Endothelial cell of umbilical vein (primary cell): ENCODE measurements at regions not wholly inside any gene's neighbourhood (a gene's known extent, or its start where the extent isn't known, plus 50 kb on each side); places are given as distances from the start of the nearest gene placed in this dataset.

ENCODE experiments used
- BruUV-seq: library from RNA; stranded (reverse); fragments of 400-500 nt; replicated peaks from 2 replicates; lab custom pipeline; 2021; lab: Mats Ljungman, UMichigan
- CTCF ChIA-PET: fragments of 300-600, 350-600 bp; sonication (Branson Sonifier 250); formaldehyde crosslinking; loops from one replicate; lab custom pipeline; 2021; ENCODE audit warnings: antibody characterized with exemption, inconsistent platforms; lab: Charles Lee
- POLR2A ChIA-PET: fragments of 300-600, 350-600 bp; sonication (Branson Sonifier 250); formaldehyde crosslinking; loops from one replicate; lab custom pipeline; 2021; ENCODE audit warnings: antibody characterized with exemption, inconsistent platforms; lab: Charles Lee
- DNase-seq: peaks from one replicate; pipeline ENCODE4 v3.0.0-alpha.2; 2011; ENCODE audit warnings: low read depth, low spot score
- FAIRE-seq: peaks from 2 replicates; lab custom pipeline; 2011; peaks lifted over from hg19 to GRCh38; lab: Jason Lieb, UNC
- H2AFZ ChIP-seq: 2 replicates; pipeline ENCODE4 v1.6.0; 2012; ENCODE audit warnings: low read depth, low read length, control low read depth, inconsistent platforms
- H3K27ac ChIP-seq: 2 replicates; pipeline ENCODE4 v1.5.1; 2011; ENCODE audit warnings: low read depth, mild to moderate bottlenecking, control low read depth, low read length, moderate library complexity; ENCODE audit not compliant: insufficient read depth
- H3K27me3 ChIP-seq, 2 experiments: 2 replicates each; pipeline versions ENCODE4 v1.6.0 to v1.6.1; 2011; ENCODE audit warnings: low read length in 2 of 2, mixed read lengths in 1 of 2; ENCODE audit not compliant: control insufficient read depth in 2 of 2, insufficient read depth in 2 of 2
- H3K36me3 ChIP-seq, 2 experiments: 2 replicates in 1 of 2; 3 replicates in 1 of 2; pipeline ENCODE4 v1.5.1; 2011; ENCODE audit warnings: low read length in 2 of 2, mild to moderate bottlenecking in 1 of 2, moderate library complexity in 1 of 2; ENCODE audit not compliant: control insufficient read depth in 2 of 2, insufficient read depth in 2 of 2; ENCODE audit errors: extremely low read depth in 1 of 2
- H3K4me1 ChIP-seq: 3 replicates; pipeline ENCODE4 v1.5.1; 2011; ENCODE audit warnings: mild to moderate bottlenecking, low read length; ENCODE audit not compliant: control insufficient read depth, insufficient read depth; ENCODE audit errors: extremely low read depth
- H3K4me2 ChIP-seq: 2 replicates; pipeline ENCODE4 v1.6.1; 2011; ENCODE audit warnings: low read length, control low read depth, mixed read lengths; ENCODE audit not compliant: insufficient read depth
- H3K4me3 ChIP-seq, 3 experiments: fragments of 200-600 bp in 1 of 3; sonication (generic), shearing (Covaris generic) in 1 of 3; replicated peaks in 1 of 3; 2 replicates each; pipeline ENCODE4 v1.5.1; 2011 to 2016; ENCODE audit warnings: control low read depth in 3 of 3, low read length in 3 of 3, mild to moderate bottlenecking in 2 of 3, inconsistent platforms in 1 of 3, low read depth in 1 of 3, moderate library complexity in 1 of 3; ENCODE audit not compliant: insufficient read depth in 1 of 3
- H3K79me2 ChIP-seq: 2 replicates; pipeline ENCODE4 v1.6.0; 2012; ENCODE audit warnings: low read length, inconsistent platforms; ENCODE audit not compliant: control insufficient read depth, insufficient read depth
- H3K9ac ChIP-seq: replicated peaks from 2 replicates; pipeline ENCODE3; 2011; ENCODE audit warnings: low read length, control low read depth; ENCODE audit not compliant: insufficient read depth; ENCODE audit errors: extremely low read depth
- H3K9me1 ChIP-seq: replicated peaks from 3 replicates; pipeline ENCODE4 v1.6.0; 2011; ENCODE audit warnings: mild to moderate bottlenecking, low read length; ENCODE audit not compliant: control insufficient read depth, insufficient read depth; ENCODE audit errors: extremely low read depth
- H3K9me3 ChIP-seq: replicated peaks from 2 replicates; pipeline ENCODE4 v1.5.1; 2012; ENCODE audit warnings: low read length, inconsistent platforms; ENCODE audit not compliant: control insufficient read depth, insufficient read depth
- H4K20me1 ChIP-seq: replicated peaks from 2 replicates; pipeline ENCODE3; 2011; ENCODE audit warnings: mild to moderate bottlenecking, low read length; ENCODE audit not compliant: control insufficient read depth, insufficient read depth; ENCODE audit errors: extremely low read depth
- EZH2 ChIP-seq: IDR thresholded peaks from 2 replicates; pipeline ENCODE4 v1.6.1; 2012; ENCODE audit warnings: borderline replicate concordance, low read depth, mild to moderate bottlenecking, moderate library complexity, low read length, inconsistent platforms; ENCODE audit not compliant: severe bottlenecking
- FOS ChIP-seq: IDR thresholded peaks from 2 replicates; pipeline ENCODE4 v1.6.1; 2011; ENCODE audit warnings: mild to moderate bottlenecking, low read length, moderate library complexity, borderline replicate concordance; ENCODE audit not compliant: insufficient read depth
- GATA2 ChIP-seq: IDR thresholded peaks from 2 replicates; pipeline ENCODE4 v1.7.0; 2011; ENCODE audit warnings: low read depth, mild to moderate bottlenecking, moderate library complexity, mixed read lengths, low read length; ENCODE audit not compliant: insufficient read length, insufficient read depth
- JUN ChIP-seq: IDR thresholded peaks from 2 replicates; pipeline ENCODE4 v1.6.1; 2011; ENCODE audit warnings: borderline replicate concordance, low read depth; ENCODE audit not compliant: insufficient read length, insufficient read depth
- MYC ChIP-seq: IDR thresholded peaks from one replicate; pipeline ENCODE4 v1.6.1; 2011; ENCODE audit warnings: mild to moderate bottlenecking, low read depth, low read length
- POLR2A ChIP-seq: IDR thresholded peaks from 2 replicates; pipeline ENCODE4 v1.6.1; 2012; ENCODE audit warnings: low read depth, mild to moderate bottlenecking, control low read depth, low read length
- POLR2AphosphoS5 ChIP-seq: IDR thresholded peaks from 2 replicates; pipeline ENCODE4 v1.6.1; 2012; ENCODE audit warnings: low read depth, mild to moderate bottlenecking, control low read depth, low read length, moderate library complexity; ENCODE audit not compliant: insufficient read depth
- dilution Hi-C: fragments of 300-500 bp; cut with MboI; formaldehyde crosslinking; loops from one replicate; pipeline ENCODE4 v1.15.0; 2019; ENCODE audit warnings: low sequenced_read_pairs; ENCODE audit not compliant: extremely low pct_ligation_motif_present
- intact Hi-C: fragments of 100-400 bp; cut with micrococcal nuclease; formaldehyde crosslinking; loops from one replicate; pipeline ENCODE4 v1.10.0; 2022
- TF ChIP-seq, protein P1 (sequence below), 2 donors: IDR thresholded peaks; 1 replicate in 1 of 2; 2 replicates in 1 of 2; pipeline ENCODE4 v1.5.1; 2011; ENCODE audit warnings: low read length in 2 of 2, mild to moderate bottlenecking in 2 of 2, moderate library complexity in 2 of 2, control low read depth in 1 of 2, inconsistent platforms in 1 of 2, low read depth in 1 of 2; ENCODE audit not compliant: insufficient read depth in 1 of 2; ENCODE audit errors: extremely low read depth in 1 of 2
- TF ChIP-seq, protein P2 (sequence below): IDR thresholded peaks from 2 replicates; pipeline ENCODE4 v1.6.1; 2011; ENCODE audit not compliant: insufficient read depth, insufficient read length

DNA sequence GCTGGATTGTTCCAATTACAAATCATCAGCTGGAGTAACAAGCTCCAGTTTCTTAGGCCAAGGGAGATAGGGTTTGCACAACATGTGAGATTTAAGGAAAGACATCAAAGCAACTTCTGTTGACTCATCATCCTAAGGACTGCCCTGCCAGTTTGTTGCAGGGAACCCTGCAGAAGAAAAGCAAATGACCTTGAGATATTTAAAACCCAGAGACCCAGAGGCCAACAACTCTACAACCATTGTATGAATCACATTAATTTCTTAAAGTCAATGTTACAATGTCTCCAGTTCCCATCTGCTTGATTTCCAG, 491.8 kb upstream of the ACVR2A start:
- POLR2A ChIA-PET, result no interaction called here
- H3K27me3 ChIP-seq, result no peaks in the 10 kb centered on the region
- BruUV-seq, result no TSS peak
- H3K9me3 ChIP-seq, result no peaks in the 10 kb centered on the region
- CTCF ChIA-PET, result no interaction called here
- no peak for DNase-seq
- H3K4me3 ChIP-seq, result no peak overlapping the region
- no peak overlapping the region for H3K4me2 ChIP-seq
- no peaks in the 10 kb centered on the region for H3K9me1 ChIP-seq
- H4K20me1 ChIP-seq, result no peaks in the 10 kb centered on the region
- intact Hi-C loops, result no loop called here
- dilution Hi-C loops, result no loop called here
- no peaks in the 10 kb centered on the region for H3K79me2 ChIP-seq
- no peaks in the 10 kb centered on the region for H3K4me1 ChIP-seq
- no peak for FAIRE-seq
- no peak overlapping the region for H3K9ac ChIP-seq
- TF ChIP-seq, protein P1, sequence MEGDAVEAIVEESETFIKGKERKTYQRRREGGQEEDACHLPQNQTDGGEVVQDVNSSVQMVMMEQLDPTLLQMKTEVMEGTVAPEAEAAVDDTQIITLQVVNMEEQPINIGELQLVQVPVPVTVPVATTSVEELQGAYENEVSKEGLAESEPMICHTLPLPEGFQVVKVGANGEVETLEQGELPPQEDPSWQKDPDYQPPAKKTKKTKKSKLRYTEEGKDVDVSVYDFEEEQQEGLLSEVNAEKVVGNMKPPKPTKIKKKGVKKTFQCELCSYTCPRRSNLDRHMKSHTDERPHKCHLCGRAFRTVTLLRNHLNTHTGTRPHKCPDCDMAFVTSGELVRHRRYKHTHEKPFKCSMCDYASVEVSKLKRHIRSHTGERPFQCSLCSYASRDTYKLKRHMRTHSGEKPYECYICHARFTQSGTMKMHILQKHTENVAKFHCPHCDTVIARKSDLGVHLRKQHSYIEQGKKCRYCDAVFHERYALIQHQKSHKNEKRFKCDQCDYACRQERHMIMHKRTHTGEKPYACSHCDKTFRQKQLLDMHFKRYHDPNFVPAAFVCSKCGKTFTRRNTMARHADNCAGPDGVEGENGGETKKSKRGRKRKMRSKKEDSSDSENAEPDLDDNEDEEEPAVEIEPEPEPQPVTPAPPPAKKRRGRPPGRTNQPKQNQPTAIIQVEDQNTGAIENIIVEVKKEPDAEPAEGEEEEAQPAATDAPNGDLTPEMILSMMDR (IDR thresholded peaks at IDR 0.05; ENCODE audit: extremely low read depth in 1 of 2, insufficient read depth in 1 of 2, low read depth in 1 of 2, low read length in 2 of 2), result no peak
- no peak for TF ChIP-seq JUN
- H3K36me3 ChIP-seq, result no peaks in the 10 kb centered on the region
- H2AFZ ChIP-seq, result no peak overlapping the region
- no peak overlapping the region for H3K27ac ChIP-seq

DNA sequence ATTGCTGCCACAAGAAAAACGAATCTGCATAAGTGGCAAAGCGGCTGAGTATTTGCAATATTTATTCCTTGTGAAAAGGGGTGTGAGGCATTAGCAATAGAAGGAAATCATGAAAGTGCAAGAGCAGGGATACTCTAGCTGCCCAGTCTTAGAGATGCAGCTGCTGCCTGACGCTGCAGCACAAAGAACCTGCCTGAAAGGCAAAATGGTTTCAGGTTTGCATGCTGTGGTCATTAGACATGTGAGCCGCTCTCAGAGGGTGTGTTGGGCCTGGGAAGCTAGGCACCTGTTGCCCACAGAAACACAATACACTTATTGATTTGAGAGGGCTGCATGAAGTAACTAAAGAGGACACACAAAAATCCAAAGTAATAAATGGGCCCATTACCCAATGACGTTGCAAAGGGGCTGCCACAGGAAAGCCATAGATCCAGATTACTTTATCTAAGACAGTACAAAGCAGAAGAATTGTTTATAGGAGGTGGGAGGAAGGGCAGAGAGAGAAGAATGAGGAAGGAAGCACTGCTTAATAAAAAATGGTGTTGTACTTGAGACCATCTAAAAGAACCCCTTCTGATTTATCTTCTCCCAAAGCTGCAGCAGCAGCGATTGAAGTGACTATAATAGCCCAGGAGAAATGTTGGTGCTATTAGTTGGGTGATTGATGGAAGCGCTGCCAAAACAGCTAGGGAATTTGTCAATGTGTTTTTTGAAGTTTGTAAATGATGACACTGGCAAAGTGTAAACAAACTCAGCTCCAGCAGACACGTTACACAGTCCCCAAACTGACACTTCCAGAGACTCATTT, 492.4 kb upstream of the ACVR2A start:
- H3K4me3 ChIP-seq, result no peak overlapping the region
- H3K27me3 ChIP-seq, result no peaks in the 10 kb centered on the region
- no peaks in the 10 kb centered on the region for H4K20me1 ChIP-seq
- TF ChIP-seq FOS (no peak), POLR2AphosphoS5 (no peak), EZH2 (no peak), POLR2A (no peak), GATA2 (no peak), JUN (no peak), MYC (no peak)
- TF ChIP-seq, protein P1 (IDR thresholded peaks at IDR 0.05; ENCODE audit: extremely low read depth in 1 of 2, insufficient read depth in 1 of 2, low read depth in 1 of 2, low read length in 2 of 2), result no peak
- TF ChIP-seq, protein P2, sequence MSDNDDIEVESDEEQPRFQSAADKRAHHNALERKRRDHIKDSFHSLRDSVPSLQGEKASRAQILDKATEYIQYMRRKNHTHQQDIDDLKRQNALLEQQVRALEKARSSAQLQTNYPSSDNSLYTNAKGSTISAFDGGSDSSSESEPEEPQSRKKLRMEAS, result no peak
- no peaks in the 10 kb centered on the region for H3K36me3 ChIP-seq
- DNase-seq (no peak), FAIRE-seq (no peak)
- no peaks in the 10 kb centered on the region for H3K9me3 ChIP-seq
- no peak overlapping the region for H2AFZ ChIP-seq
- no peaks in the 10 kb centered on the region for H3K9me1 ChIP-seq
- H3K79me2 ChIP-seq, result no peaks in the 10 kb centered on the region
- no TSS peak for BruUV-seq
- intact Hi-C loops (no loop called here), dilution Hi-C loops (no loop called here)
- no peak overlapping the region for H3K9ac ChIP-seq
- CTCF ChIA-PET, result no interaction called here
- H3K4me1 ChIP-seq, result no peaks in the 10 kb centered on the region
- POLR2A ChIA-PET, result no interaction called here
- H3K4me2 ChIP-seq, result no peak overlapping the region
- no peak overlapping the region for H3K27ac ChIP-seq
